ENCODE measurements at regions not wholly inside any gene's neighbourhood (a gene's known extent, or its start where the extent isn't known, plus 50 kb on each side); places are given as distances from the start of the nearest gene placed in this dataset.

DNA sequence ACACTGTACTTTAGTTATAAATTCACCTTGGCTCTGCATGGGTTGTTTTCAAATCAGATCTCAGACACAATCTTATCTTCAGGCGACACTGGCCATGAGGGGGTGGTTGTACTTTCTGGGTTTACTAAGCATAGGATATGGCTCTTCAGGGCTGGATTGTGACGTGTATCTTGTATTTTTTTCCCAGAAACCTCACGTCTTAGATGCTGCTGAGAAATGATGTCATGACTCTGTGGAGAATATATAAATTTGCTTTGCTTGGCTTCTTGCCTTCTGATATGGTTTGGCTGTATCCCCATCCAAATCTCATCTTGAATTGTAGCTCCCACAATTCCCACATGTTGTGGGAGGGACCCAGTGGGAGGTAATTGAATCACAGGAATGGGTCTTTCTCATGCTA, 82.8 kb upstream of the VSTM5 start:
- H3K36me3 ChIP-seq (ENCODE audit: control insufficient read depth in 2 of 2, insufficient read depth in 2 of 2, low read length in 1 of 2) = no peaks in the 10 kb centered on the region
- no peaks in the 10 kb centered on the region for H3K9me3 ChIP-seq (replicated peaks; ENCODE audit: control insufficient read depth, insufficient read depth, low read length)
- POLR2A ChIA-PET = no interaction called here
- RAD21 ChIA-PET (ENCODE audit: unreplicated experiment) = no interaction called here
- 15% methylated on average over 3 of the region's 3 CpGs for WGBS (ENCODE audit: insufficient coverage, insufficient replicate concordance, low lambda C conversion rate, missing lambda C conversion rate)
- no peaks in the 10 kb centered on the region for H3K4me1 ChIP-seq (ENCODE audit: control insufficient read depth, insufficient read depth, low read length)
- H3K79me2 ChIP-seq (ENCODE audit: control insufficient read depth, insufficient read depth, low read length) = no peaks in the 10 kb centered on the region
- SMC1A ChIA-PET (ENCODE audit: uncharacterized antibody, unreplicated experiment) = no interaction called here
- H2AFZ ChIP-seq (ENCODE audit: control insufficient read depth, low read depth, low read length) = no peak overlapping the region
- DNase-seq (ENCODE audit: low read depth, low spot score) = no peak
- CTCF ChIA-PET = interaction anchor here (0.8 kb wide), 1 partner anchor 251 kb away, joined by 3 read pairs; no protein-coding TSS in a partner anchor
- in situ Hi-C loops (cut with MboI) = no loop called here
- no peak overlapping the region for H3K9ac ChIP-seq (ENCODE audit: control insufficient read depth, insufficient read depth, low read length)
- TF ChIP-seq, protein P1, sequence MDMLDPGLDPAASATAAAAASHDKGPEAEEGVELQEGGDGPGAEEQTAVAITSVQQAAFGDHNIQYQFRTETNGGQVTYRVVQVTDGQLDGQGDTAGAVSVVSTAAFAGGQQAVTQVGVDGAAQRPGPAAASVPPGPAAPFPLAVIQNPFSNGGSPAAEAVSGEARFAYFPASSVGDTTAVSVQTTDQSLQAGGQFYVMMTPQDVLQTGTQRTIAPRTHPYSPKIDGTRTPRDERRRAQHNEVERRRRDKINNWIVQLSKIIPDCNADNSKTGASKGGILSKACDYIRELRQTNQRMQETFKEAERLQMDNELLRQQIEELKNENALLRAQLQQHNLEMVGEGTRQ (IDR thresholded peaks at IDR 0.05; ENCODE audit: borderline replicate concordance, low read depth, low read length) = no peak
- TF ChIP-seq FOS (IDR thresholded peaks at IDR 0.05; ENCODE audit: borderline replicate concordance, extremely low read depth, insufficient read length) (no peak), ZZZ3 (IDR thresholded peaks at IDR 0.05; ENCODE audit: control insufficient read depth, insufficient read length, low read depth) (no peak), BHLHE40 (IDR thresholded peaks at IDR 0.05; ENCODE audit: borderline replicate concordance in 1 of 2, low read depth in 2 of 2, low read length in 1 of 2) (no peak), ZNF384 (IDR thresholded peaks at IDR 0.05; ENCODE audit: borderline replicate concordance, low read depth, low read length) (no peak), PML (IDR thresholded peaks at IDR 0.05; ENCODE audit: low read length) (no peak), ZNF24 (IDR thresholded peaks at IDR 0.05) (no peak), GABPA (IDR thresholded peaks at IDR 0.05; ENCODE audit: low read depth) (no peak), HDAC6 (IDR thresholded peaks at IDR 0.05; ENCODE audit: unreplicated experiment) (no peak), TCF7 (IDR thresholded peaks at IDR 0.05; ENCODE audit: borderline replicate concordance) (no peak), KDM1A (IDR thresholded peaks at IDR 0.05; ENCODE audit: borderline replicate concordance) (no peak), NR2C2 (IDR thresholded peaks at IDR 0.05; ENCODE audit: borderline replicate concordance, control insufficient read depth, insufficient read length, low read depth) (no peak), IKZF2 (IDR thresholded peaks at IDR 0.05) (no peak)
- TF ChIP-seq, protein P2, sequence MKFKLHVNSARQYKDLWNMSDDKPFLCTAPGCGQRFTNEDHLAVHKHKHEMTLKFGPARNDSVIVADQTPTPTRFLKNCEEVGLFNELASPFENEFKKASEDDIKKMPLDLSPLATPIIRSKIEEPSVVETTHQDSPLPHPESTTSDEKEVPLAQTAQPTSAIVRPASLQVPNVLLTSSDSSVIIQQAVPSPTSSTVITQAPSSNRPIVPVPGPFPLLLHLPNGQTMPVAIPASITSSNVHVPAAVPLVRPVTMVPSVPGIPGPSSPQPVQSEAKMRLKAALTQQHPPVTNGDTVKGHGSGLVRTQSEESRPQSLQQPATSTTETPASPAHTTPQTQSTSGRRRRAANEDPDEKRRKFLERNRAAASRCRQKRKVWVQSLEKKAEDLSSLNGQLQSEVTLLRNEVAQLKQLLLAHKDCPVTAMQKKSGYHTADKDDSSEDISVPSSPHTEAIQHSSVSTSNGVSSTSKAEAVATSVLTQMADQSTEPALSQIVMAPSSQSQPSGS (IDR thresholded peaks at IDR 0.05; ENCODE audit: low read length) = no peak
- TF ChIP-seq, protein P3, sequence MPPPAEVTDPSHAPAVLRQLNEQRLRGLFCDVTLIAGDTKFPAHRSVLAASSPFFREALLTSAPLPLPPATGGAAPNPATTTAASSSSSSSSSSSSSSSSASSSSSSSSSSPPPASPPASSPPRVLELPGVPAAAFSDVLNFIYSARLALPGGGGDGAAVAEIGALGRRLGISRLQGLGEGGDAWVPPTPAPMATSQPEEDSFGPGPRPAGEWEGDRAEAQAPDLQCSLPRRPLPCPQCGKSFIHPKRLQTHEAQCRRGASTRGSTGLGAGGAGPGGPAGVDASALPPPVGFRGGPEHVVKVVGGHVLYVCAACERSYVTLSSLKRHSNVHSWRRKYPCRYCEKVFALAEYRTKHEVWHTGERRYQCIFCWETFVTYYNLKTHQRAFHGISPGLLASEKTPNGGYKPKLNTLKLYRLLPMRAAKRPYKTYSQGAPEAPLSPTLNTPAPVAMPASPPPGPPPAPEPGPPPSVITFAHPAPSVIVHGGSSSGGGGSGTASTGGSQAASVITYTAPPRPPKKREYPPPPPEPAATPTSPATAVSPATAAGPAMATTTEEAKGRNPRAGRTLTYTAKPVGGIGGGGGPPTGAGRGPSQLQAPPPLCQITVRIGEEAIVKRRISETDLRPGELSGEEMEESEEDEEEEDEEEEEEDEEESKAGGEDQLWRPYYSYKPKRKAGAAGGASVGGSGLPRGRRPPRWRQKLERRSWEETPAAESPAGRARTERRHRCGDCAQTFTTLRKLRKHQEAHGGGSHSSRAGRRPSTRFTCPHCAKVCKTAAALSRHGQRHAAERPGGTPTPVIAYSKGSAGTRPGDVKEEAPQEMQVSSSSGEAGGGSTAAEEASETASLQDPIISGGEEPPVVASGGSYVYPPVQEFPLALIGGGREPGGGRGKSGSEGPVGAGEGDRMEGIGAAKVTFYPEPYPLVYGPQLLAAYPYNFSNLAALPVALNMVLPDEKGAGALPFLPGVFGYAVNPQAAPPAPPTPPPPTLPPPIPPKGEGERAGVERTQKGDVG (CRISPR knock-in tag; IDR thresholded peaks at IDR 0.05) = no peak
- TF ChIP-seq, protein P4, sequence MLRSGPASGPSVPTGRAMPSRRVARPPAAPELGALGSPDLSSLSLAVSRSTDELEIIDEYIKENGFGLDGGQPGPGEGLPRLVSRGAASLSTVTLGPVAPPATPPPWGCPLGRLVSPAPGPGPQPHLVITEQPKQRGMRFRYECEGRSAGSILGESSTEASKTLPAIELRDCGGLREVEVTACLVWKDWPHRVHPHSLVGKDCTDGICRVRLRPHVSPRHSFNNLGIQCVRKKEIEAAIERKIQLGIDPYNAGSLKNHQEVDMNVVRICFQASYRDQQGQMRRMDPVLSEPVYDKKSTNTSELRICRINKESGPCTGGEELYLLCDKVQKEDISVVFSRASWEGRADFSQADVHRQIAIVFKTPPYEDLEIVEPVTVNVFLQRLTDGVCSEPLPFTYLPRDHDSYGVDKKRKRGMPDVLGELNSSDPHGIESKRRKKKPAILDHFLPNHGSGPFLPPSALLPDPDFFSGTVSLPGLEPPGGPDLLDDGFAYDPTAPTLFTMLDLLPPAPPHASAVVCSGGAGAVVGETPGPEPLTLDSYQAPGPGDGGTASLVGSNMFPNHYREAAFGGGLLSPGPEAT (IDR thresholded peaks at IDR 0.05; ENCODE audit: low read depth) = no peak
- FAIRE-seq = no peak
- H3K4me3 ChIP-seq = no peak overlapping the region
- H4K20me1 ChIP-seq (ENCODE audit: control insufficient read depth, insufficient read depth) = no peaks in the 10 kb centered on the region
- no peak for ATAC-seq
- no peak overlapping the region for H3K4me2 ChIP-seq (ENCODE audit: control insufficient read depth, insufficient read depth)
- intact Hi-C loops (cut with micrococcal nuclease; ENCODE audit: unreplicated experiment) = no loop called here
- no peaks in the 10 kb centered on the region; a peak in 2 of 4 replicates for H3K27me3 ChIP-seq (replicated peaks in 1 of 2; ENCODE audit: control insufficient read depth in 2 of 2, insufficient read depth in 2 of 2, low read length in 1 of 2)
- no TSS peak for BruUV-seq (replicated peaks)
- H3K27ac ChIP-seq (ENCODE audit: control insufficient read depth, insufficient read depth) = no peak overlapping the region

Data from GM12878 (cell line).